ENCODE measurements at regions not wholly inside any gene's neighbourhood (a gene's known extent, or its start where the extent isn't known, plus 50 kb on each side); places are given as distances from the start of the nearest gene placed in this dataset.

GRCh38 chr15:98381446-98381845, 266.9 kb upstream of the IGF1R start:
- no peak for DNase-seq (ENCODE audit: extremely low read depth in 1 of 2, low read depth in 1 of 2)

GRCh38 chr15:98382139-98382538, 266.2 kb upstream of the IGF1R start:
- DNase-seq (ENCODE audit: extremely low read depth in 1 of 2, low read depth in 1 of 2): no peak

- no peak for DNase-seq (ENCODE audit: extremely low read depth in 1 of 2, low read depth in 1 of 2)
These were observed 264.8 kb upstream of the IGF1R start for GRCh38 chr15:98383571-98383970.

GRCh38 chr15:98384328-98385029, 263.9 kb upstream of the IGF1R start:
- DNase-seq (ENCODE audit: extremely low read depth in 1 of 2, low read depth in 1 of 2): no peak

GRCh38 chr15:98385752-98386381, 262.5 kb upstream of the IGF1R start:
- DNase-seq (ENCODE audit: extremely low read depth in 1 of 2, low read depth in 1 of 2): no peak

- no peak for DNase-seq (ENCODE audit: extremely low read depth in 1 of 2, low read depth in 1 of 2)
These were observed 261.8 kb upstream of the IGF1R start for GRCh38 chr15:98386561-98386960.

GRCh38 chr15:98387866-98388265, 260.5 kb upstream of the IGF1R start:
- no peak for DNase-seq (ENCODE audit: extremely low read depth in 1 of 2, low read depth in 1 of 2)

- no peak for DNase-seq (ENCODE audit: extremely low read depth in 1 of 2, low read depth in 1 of 2)
These were observed 257.3 kb upstream of the IGF1R start for GRCh38 chr15:98390946-98391530.

GRCh38 chr15:98391568-98391967, 256.8 kb upstream of the IGF1R start:
- no peak for DNase-seq (ENCODE audit: extremely low read depth in 1 of 2, low read depth in 1 of 2)

- DNase-seq (ENCODE audit: extremely low read depth in 1 of 2, low read depth in 1 of 2): no peak
These were observed 254.9 kb upstream of the IGF1R start for GRCh38 chr15:98393471-98393870.

GRCh38 chr15:98394546-98394945, 253.8 kb upstream of the IGF1R start:
- DNase-seq (ENCODE audit: extremely low read depth in 1 of 2, low read depth in 1 of 2): no peak

GRCh38 chr15:98395974-98396610, 252.2 kb upstream of the IGF1R start:
- DNase-seq (ENCODE audit: extremely low read depth in 1 of 2, low read depth in 1 of 2): no peak

GRCh38 chr15:98397419-98397818, 250.9 kb upstream of the IGF1R start:
- no peak for DNase-seq (ENCODE audit: extremely low read depth in 1 of 2, low read depth in 1 of 2)

- DNase-seq (ENCODE audit: extremely low read depth in 1 of 2, low read depth in 1 of 2): no peak
These were observed 250.3 kb upstream of the IGF1R start for GRCh38 chr15:98398056-98398455.

GRCh38 chr15:98398886-98399285, 249.5 kb upstream of the IGF1R start:
- DNase-seq (ENCODE audit: extremely low read depth in 1 of 2, low read depth in 1 of 2): no peak

GRCh38 chr15:98400120-98400519, 248.2 kb upstream of the IGF1R start:
- no peak for DNase-seq (ENCODE audit: extremely low read depth in 1 of 2, low read depth in 1 of 2)

GRCh38 chr15:98401029-98401428, 247.3 kb upstream of the IGF1R start:
- no peak for DNase-seq (ENCODE audit: extremely low read depth in 1 of 2, low read depth in 1 of 2)

GRCh38 chr15:98402486-98402885, 245.9 kb upstream of the IGF1R start:
- DNase-seq (ENCODE audit: extremely low read depth in 1 of 2, low read depth in 1 of 2): no peak

GRCh38 chr15:98403169-98403568, 245.2 kb upstream of the IGF1R start:
- no peak for DNase-seq (ENCODE audit: extremely low read depth in 1 of 2, low read depth in 1 of 2)

GRCh38 chr15:98403569-98403968, 244.8 kb upstream of the IGF1R start:
- DNase-seq (ENCODE audit: extremely low read depth in 1 of 2, low read depth in 1 of 2): no peak

GRCh38 chr15:98405013-98405412, 243.3 kb upstream of the IGF1R start:
- DNase-seq (ENCODE audit: extremely low read depth in 1 of 2, low read depth in 1 of 2): no peak

GRCh38 chr15:98408231-98408630, 240.1 kb upstream of the IGF1R start:
- DNase-seq (ENCODE audit: extremely low read depth in 1 of 2, low read depth in 1 of 2): no peak

Data from stimulated activated CD8-positive, alpha-beta memory T cell treated with anti-CD3 and anti-CD28 coated beads, Interleukin-7, amount 100 ng/mL, for 48 hours (primary cell).